NCI-H524 (cell line): ENCODE measurements at regions not wholly inside any gene's neighbourhood (a gene's known extent, or its start where the extent isn't known, plus 50 kb on each side); places are given as distances from the start of the nearest gene placed in this dataset.
"Not testable (repeated sequence)": the region's sequence is repeated elsewhere in the genome, so short reads cannot be mapped to it uniquely, and the experiment has no call there.

Experiments used
- DNase-seq, 2 experiments: peaks; one replicate each; lab custom pipeline; 2025; lab: John Stamatoyannopoulos, UW

DNA sequence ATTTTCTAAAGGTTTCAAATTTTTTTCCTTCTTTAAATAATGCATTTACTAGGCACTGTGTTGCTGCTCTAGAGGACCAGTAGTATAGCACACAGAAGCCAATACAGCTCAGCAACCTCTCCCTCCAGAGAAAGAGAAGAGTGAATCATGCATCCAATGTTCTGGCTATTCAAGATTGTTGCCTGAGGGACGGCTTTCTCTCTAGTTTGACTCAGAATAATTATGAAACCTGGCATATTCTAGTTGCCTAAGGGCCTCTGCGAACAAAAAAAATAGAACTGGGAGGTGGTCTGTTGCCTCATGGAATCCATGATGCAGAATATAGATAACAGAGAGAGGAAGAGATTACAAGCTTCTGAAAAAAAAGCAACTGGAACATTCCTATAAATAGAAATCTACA lies 1233.3 kb upstream of the PABPC4L start:
- no peak for DNase-seq

DNA sequence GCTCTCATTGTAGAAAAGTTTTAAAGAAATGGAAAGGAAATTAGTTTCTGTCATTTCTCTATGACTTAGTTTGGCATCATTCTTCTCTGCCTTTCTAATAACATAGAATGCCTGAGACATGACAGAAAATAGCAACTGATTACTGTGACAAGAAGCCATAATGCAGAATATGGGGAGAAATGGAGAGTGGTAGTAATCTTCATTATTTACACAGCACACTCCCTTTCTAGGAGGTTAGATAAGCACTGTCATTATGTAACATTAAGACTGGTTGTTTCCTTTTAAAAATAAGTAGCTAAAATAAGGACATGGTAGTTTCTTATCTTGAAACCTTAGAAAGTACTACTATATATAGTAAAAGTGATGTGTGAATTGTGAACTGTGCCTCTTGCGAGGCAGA lies 1227.9 kb upstream of the PABPC4L start:
- no peak for DNase-seq

- DNase-seq = peak in 1 of 2 experiments; percentile 14
Measured at GRCh38 chr4:135418353-135418752, 1216.8 kb upstream of the PABPC4L start.

DNA sequence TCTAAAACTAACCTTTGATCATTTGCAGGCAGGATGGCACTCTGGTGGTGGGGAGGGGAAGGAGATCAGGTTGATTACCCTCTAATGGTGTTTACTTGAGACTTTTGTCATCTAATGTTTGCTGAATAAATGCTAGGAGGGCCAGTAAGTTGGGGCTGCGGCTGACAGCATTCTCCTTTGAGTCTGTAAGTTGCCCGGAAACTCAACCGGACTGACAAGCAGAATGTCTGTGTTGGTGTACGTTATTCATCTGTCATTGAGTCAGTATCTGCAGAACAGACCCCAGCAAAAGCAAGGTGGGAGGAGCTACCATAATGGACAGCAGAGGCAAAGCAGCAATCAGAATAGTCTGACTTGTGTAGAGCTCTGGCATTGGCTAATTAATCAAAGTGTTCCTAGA lies 1210.6 kb upstream of the PABPC4L start:
- DNase-seq = no peak

DNA sequence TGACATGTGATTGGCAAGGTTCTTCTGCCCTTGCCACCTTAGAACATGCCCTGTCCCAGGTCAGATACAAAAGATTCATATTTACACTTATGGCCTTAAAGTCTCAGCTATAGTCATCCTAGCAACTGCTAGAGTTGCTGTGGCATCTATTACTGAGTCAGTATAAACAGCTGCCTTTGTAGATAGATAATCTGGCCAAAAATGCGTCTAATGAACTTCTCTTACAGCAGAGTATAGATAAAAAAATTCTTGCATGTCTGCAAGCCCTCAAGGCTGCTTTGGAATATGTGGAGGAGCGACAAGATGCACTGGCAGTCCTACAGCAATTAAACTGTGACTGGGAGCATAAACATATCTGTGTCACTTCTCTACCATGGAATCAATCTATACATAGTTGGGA lies 1209.7 kb upstream of the PABPC4L start:
- no peak for DNase-seq

DNA sequence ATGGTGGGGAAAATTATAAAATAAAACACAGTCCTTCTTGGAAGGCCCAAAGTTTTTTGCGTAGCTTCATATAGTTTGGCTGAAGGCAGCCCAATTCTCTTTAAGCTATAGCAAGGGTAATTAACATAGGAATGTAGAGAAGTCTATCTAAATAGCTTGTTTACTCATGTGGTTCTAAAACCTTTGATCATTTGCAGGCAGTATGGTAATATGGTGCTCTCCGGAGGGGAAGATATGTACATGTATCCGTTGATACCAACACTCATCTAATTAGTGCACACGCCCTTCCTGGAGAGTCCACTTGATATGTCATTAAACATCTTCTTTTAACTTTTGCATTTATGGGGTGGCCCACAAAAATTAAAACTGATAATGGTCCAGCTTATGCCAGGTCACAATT lies 1207.7 kb upstream of the PABPC4L start:
- DNase-seq = not testable (repeated sequence)

- no peak for DNase-seq
Measured at GRCh38 chr4:135408109-135408508, 1206.5 kb upstream of the PABPC4L start.

DNA sequence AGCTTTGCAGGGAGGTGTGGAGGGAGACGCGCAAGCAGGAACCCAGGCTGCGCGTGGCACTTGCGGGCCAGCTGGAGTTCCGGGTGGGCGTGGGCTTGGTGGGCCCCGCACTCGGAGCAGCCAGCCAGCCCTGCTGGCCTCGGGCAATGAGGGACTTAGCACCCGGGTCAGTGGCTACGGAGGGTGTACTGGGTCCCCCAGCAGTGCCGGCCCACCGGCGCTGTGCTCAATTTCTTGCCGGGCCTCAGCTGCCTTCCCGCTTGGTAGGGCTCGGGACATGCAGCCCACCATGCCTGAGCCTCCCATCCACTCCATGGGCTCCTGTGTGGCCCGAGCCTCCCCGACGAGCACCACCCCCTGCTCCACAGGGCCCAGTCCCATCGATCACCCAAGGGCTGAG lies 1205.0 kb upstream of the PABPC4L start:
- not testable (repeated sequence) for DNase-seq

GRCh38 chr4:135385830-135386581 lies 1184.4 kb upstream of the PABPC4L start:
- DNase-seq = no peak

DNA sequence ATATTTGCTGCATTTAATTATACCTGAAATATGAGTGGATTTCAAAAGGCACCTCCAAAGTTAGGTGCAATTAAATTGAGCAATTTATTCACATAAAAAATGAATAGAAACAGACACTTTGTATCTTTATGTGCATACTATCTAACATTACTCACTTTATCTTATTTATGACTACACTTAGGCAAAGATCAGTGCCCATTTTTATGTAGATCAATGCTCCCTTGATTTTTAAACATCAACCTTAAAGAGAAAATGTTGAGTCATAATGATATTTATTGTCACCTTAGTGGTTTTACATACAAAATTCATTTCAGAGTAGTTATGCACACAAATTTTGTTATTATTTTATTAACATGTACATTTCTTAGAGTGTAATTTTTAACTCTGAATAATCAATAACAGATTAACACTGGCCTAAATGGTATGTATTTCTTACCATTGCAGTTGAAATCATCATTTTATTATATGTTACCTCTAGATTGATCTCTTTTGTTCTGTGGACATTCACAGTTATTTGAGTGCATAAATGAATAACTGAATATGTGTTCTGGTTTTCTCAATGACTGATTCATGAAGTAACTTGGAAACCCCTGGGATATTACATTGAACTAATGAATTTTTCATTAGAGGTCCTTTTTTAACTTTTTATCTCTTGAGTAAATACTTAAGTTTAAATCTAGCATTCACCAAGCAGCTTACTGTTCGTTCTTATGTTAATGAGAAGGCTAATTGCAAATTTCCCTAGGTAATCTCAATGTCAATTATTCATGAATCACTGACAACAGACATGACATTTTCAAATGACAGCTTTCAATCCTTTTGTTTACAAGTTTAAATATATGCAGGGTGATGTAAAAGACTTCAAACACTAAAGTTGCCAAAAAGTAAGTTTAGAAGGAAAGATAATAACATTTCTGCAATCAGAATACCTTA lies 1182.0 kb upstream of the PABPC4L start:
- DNase-seq = no peak

GRCh38 chr4:135382280-135382959 lies 1180.8 kb upstream of the PABPC4L start:
- no peak for DNase-seq

DNA sequence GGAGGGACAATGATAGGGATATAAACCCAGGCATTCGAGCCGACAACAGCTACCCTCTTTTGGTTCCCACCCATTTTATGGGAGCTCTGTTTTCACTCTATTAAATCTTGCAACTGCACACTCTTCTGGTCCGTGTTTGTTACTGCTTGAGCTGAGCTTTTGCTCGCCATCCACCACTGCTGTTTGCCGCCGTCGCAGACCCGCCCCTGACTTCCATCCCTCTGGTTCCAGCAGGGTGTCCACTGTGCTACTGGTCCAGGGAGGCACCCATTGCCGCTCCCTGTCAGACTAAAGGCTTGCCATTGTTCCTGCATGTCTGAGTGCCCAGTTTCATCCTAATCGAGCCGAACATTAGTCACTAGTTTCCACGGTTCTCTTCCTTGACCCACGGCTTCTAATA lies 1170.5 kb upstream of the PABPC4L start:
- DNase-seq = no peak

DNA sequence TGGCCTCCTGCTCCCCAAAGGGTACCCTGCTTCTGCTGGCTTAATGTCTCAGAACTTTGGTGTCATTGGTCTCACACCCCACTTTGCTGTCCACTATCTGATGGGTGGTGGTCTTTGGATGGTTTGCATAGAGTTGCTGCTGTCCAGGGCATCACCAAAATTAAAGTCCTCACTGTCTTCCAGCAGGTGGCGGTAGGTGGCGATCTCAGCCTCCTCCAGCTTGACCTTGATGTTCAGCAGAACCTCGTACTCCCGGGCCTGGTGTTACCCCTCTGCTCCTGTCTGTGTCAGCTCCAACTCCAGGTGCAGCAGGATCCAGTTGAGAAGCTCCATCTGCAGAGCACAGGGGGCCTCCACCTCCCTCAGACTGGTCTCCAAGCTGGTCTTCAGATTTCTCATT lies 1169.5 kb upstream of the PABPC4L start:
- DNase-seq = no peak

GRCh38 chr4:135368831-135369230 lies 1167.2 kb upstream of the PABPC4L start:
- DNase-seq = no peak

DNA sequence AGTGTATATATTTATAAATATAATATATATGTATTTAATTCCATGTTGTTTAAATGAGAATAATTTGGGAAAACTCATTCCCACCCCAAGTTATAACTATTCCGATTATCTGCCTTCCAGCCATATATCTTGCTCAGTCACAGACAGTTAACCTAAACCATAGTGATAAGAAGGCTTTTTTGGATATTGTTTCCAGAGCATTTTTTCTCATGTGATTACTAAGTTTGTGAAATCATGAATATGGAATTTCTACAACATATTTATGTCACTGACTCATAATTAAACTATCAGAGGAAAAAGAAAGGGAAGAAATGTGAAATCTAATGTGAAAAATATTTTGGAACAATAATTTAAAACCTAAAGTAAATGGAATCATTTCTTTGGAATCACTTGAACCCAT lies 1163.5 kb upstream of the PABPC4L start:
- DNase-seq = no peak

DNA sequence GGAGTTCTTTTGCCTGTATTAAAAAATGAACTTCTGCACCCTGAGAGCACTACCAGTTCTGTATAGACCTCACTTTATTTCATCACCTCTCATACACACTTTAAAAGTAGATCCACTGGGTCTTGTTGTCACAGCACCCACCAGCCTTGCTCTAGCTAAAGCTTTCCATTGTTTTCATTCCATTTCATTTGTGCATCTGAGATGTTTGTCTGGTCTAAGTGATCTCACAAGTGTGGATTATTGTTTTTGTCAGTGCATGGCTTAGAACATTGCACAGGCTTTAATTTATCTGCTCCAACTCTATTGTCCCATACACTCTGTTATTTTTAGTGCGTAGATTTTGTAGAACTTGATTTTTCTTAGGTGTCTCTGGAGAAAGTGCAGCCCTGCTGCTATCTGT lies 1157.5 kb upstream of the PABPC4L start:
- no peak for DNase-seq

- DNase-seq = no peak
Measured at GRCh38 chr4:135357091-135357490, 1155.5 kb upstream of the PABPC4L start.

- no peak for DNase-seq
Measured at GRCh38 chr4:135354876-135355275, 1153.3 kb upstream of the PABPC4L start.

GRCh38 chr4:135353008-135353407 lies 1151.4 kb upstream of the PABPC4L start:
- DNase-seq = no peak

DNA sequence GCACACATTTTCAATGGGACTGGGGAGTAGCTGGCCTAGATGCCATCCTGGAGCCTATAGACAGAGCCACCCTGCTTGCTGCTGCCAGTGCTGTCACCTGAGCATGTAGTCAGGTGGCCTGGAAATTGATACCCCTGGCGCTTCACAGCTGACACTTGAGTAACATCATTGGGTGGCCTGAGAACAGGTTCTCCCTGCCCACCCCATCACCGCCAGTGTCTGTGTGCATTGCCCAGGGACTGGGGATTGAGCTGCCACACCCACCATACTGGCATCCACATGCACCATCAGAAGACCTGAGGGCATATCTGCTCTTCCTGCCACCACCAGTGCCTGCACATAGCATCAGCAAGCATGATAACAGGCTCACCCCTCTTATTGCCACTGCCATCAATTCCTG lies 1142.9 kb upstream of the PABPC4L start:
- no peak for DNase-seq

- no peak for DNase-seq
Measured at GRCh38 chr4:135338181-135338580, 1136.6 kb upstream of the PABPC4L start.

DNA sequence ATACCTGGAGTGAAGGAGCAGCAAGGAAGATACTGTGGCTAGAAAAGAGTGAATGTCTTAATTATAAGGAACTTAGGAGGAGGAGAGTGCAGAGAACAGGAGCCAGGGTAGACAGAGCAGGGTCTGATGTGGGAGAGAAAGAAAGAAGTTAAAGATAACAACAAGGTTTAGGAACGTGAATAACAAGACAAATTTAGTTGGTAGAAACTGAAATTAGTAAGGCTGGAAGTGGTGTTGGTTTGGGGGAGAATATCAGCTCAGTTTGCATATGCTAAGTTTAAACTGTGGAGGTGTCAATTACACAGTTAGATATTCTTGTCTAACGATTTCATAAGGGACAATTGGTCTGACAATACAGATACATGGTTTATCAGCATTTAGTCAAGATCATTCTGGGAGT lies 1123.7 kb upstream of the PABPC4L start:
- DNase-seq = peak in 1 of 2 experiments; percentile 11

DNA sequence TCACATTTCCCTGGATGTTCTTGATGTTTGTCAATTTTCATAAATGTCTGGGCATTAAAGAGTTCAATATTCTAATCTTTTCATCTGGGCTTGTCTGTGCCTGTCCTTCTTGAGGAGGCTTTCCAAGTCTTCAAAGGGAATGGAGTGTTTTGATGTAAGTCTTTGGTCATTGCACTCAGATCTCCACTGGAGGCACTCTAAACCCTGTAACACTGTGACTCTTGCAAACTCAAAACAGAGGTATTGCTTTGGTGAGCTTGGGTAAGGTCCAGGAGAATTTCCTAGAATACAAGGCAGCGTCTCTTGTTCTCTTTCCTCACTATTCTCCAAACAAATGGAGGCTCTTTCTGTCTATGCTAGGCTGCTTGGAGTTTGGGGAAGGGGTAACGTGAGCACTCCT lies 1118.1 kb upstream of the PABPC4L start:
- DNase-seq = no peak
